ENCODE measurements at regions not wholly inside any gene's neighbourhood (a gene's known extent, or its start where the extent isn't known, plus 50 kb on each side); places are given as distances from the start of the nearest gene placed in this dataset.

GRCh38 chr13:78802912-78803311, 144.0 kb upstream of the OBI1 start:
- H3K9me3 ChIP-seq (ENCODE audit: insufficient read depth, low read depth, low read length), result no peaks in the 10 kb centered on the region
- H3K27ac ChIP-seq (ENCODE audit: low read length), result no peak overlapping the region
- no peaks in the 10 kb centered on the region for H3K36me3 ChIP-seq (ENCODE audit: insufficient read depth, low read depth, low read length)
- H3K4me1 ChIP-seq (ENCODE audit: insufficient read depth, low read length), result no peaks in the 10 kb centered on the region
- no peak overlapping the region for H3K9ac ChIP-seq (ENCODE audit: low read depth, low read length)
- H3K4me3 ChIP-seq (ENCODE audit: low read length), result no peak overlapping the region
- no peaks in the 10 kb centered on the region for H3K27me3 ChIP-seq (ENCODE audit: insufficient read depth, low read length)

DNA sequence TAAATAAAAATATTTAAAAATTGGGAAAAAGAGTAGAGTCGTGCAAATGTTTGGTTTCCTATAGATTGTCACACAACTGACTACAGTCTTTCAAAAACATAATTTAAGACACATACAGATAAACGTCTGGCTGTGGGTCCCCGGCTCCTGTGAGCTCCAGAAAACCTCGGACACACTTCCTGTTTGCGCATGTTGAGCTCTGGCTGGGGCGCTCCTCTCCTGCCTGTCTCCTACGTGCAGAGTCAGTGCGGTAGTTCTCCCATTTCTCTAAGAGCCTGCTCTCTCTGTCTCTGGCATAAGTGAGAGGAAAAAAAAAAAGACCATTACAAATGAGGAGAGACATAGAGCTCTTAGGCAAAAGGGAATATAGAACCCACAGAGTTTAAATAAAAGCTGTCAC, 128.2 kb upstream of the OBI1 start:
- H3K9ac ChIP-seq (ENCODE audit: low read depth, low read length), result no peak overlapping the region
- H3K27me3 ChIP-seq (ENCODE audit: insufficient read depth, low read length), result no peaks in the 10 kb centered on the region
- no peak overlapping the region for H3K4me3 ChIP-seq (ENCODE audit: low read length)
- no peak overlapping the region for H3K27ac ChIP-seq (ENCODE audit: low read length)
- H3K4me1 ChIP-seq (ENCODE audit: insufficient read depth, low read length), result no peaks in the 10 kb centered on the region
- H3K9me3 ChIP-seq (ENCODE audit: insufficient read depth, low read depth, low read length), result no peaks in the 10 kb centered on the region
- H3K36me3 ChIP-seq (ENCODE audit: insufficient read depth, low read depth, low read length), result no peaks in the 10 kb centered on the region

DNA sequence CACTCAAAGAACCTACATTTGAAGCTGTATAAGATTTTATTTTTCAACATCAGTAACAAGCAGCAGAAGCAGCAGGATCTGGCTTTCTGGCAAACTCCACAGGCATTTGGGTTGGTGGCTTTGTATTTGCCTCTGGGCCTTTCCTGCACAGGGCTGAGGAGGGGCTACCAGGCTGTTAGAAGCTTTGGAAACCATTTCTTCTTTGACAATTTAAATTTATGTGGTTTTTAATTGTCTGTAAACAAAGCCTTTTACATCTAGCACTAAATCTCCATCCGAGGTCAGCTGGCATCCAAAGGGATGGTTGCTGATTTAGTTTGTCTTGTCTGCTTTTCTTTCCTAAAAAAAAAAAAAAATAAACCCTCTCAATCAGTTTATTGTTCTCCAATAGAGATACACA, 127.5 kb upstream of the OBI1 start:
- Histone ChIP-seq H3K9ac (ENCODE audit: low read depth, low read length) (no peak overlapping the region), H3K4me1 (ENCODE audit: insufficient read depth, low read length) (no peaks in the 10 kb centered on the region), H3K27ac (ENCODE audit: low read length) (no peak overlapping the region), H3K27me3 (ENCODE audit: insufficient read depth, low read length) (no peaks in the 10 kb centered on the region), H3K36me3 (ENCODE audit: insufficient read depth, low read depth, low read length) (no peaks in the 10 kb centered on the region), H3K9me3 (ENCODE audit: insufficient read depth, low read depth, low read length) (no peaks in the 10 kb centered on the region), H3K4me3 (ENCODE audit: low read length) (no peak overlapping the region)

DNA sequence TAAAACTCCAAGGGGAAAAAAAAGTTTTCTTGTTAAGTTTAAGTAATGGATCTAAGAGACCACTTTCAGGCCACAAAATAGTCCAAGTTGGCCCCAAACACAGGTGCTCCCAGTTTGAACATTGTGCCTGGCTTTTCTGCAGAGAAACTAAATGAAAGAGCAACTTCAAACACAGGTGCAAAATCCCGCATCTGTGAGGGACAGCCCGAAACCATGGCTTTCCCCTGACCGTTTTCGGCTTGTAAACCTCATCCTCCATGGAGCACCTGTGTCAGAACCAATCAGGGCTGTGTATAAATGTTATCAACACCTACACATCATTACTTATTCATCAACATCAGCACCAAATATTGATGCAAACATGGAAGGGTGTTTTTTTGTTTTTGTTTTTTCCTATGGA, 126.8 kb upstream of the OBI1 start:
- H3K4me1 ChIP-seq (ENCODE audit: insufficient read depth, low read length), result no peaks in the 10 kb centered on the region
- no peaks in the 10 kb centered on the region for H3K36me3 ChIP-seq (ENCODE audit: insufficient read depth, low read depth, low read length)
- H3K27ac ChIP-seq (ENCODE audit: low read length), result no peak overlapping the region
- no peaks in the 10 kb centered on the region for H3K27me3 ChIP-seq (ENCODE audit: insufficient read depth, low read length)
- H3K9ac ChIP-seq (ENCODE audit: low read depth, low read length), result no peak overlapping the region
- H3K4me3 ChIP-seq (ENCODE audit: low read length), result no peak overlapping the region
- no peaks in the 10 kb centered on the region for H3K9me3 ChIP-seq (ENCODE audit: insufficient read depth, low read depth, low read length)

DNA sequence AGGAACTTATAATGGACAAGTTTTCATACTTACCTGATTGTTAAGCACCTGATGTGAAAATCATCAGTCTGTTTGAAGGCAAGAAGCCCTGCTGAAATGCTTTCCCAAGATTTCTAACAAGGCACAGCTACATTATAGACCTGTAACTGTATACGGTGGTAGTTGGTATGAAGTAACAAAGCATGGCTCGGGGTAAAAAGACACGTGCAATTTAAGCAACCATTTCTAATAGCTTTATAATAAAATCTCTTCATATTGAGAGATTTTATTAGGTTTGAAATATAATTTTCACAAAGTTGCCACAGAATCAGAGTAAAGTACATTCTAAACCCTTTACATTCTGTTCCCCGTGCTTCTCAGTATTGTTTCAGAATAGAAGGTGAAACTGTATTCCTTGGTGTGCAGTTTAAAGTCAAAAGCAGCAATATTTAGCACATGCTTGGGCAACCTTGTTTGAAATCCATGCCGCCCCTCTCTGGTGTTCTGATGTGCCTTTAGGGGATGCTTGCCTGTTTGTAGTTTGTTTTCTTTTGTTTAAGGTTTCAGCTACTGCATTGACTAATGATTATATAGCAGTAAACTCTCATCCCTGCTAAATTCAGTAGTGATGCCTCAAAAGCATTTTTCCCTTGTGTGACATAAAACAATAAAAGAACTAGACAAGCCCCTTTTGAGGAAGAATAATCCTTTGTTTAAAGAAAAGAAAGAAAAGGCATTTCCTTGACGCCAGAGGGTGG, 125.2 kb upstream of the OBI1 start:
- Histone ChIP-seq H3K4me1 (ENCODE audit: insufficient read depth, low read length) (no peaks in the 10 kb centered on the region), H3K4me3 (ENCODE audit: low read length) (no peak overlapping the region), H3K9me3 (ENCODE audit: insufficient read depth, low read depth, low read length) (no peaks in the 10 kb centered on the region), H3K36me3 (ENCODE audit: insufficient read depth, low read depth, low read length) (no peaks in the 10 kb centered on the region), H3K27ac (ENCODE audit: low read length) (no peak overlapping the region), H3K9ac (ENCODE audit: low read depth, low read length) (no peak overlapping the region), H3K27me3 (ENCODE audit: insufficient read depth, low read length) (no peaks in the 10 kb centered on the region)

DNA sequence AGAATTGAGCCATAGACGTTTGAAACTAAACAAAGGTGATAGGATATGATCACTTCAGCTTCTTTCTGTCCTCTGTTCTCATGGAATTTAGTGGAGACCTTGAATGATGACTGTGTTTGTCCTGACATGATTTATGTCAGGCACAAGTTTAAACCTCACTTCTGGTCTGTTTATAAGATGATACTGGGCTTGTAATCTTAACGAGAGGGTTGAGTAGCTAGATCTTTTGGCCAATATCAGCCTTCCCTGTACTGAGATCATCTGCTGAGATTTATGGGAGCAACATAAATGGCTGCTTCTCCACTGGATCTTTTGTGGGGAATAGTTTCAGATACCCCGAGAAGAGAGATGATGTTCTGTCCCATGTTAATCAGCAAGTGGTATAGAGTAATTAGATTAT, 121.8 kb upstream of the OBI1 start:
- Histone ChIP-seq H3K27me3 (ENCODE audit: insufficient read depth, low read length) (no peaks in the 10 kb centered on the region), H3K27ac (ENCODE audit: low read length) (no peak overlapping the region), H3K4me1 (ENCODE audit: insufficient read depth, low read length) (peaks cover 13% of the 10 kb centered on the region; the same call in 1 of the 2 replicates), H3K9me3 (ENCODE audit: insufficient read depth, low read depth, low read length) (no peaks in the 10 kb centered on the region), H3K36me3 (ENCODE audit: insufficient read depth, low read depth, low read length) (no peaks in the 10 kb centered on the region), H3K4me3 (ENCODE audit: low read length) (no peak overlapping the region), H3K9ac (ENCODE audit: low read depth, low read length) (no peak overlapping the region)

- Histone ChIP-seq H3K9me3 (ENCODE audit: insufficient read depth, low read depth, low read length) (no peaks in the 10 kb centered on the region), H3K27me3 (ENCODE audit: insufficient read depth, low read length) (no peaks in the 10 kb centered on the region), H3K27ac (ENCODE audit: low read length) (no peak overlapping the region), H3K4me1 (ENCODE audit: insufficient read depth, low read length) (peaks cover 13% of the 10 kb centered on the region; the same call in 1 of the 2 replicates), H3K36me3 (ENCODE audit: insufficient read depth, low read depth, low read length) (no peaks in the 10 kb centered on the region), H3K4me3 (ENCODE audit: low read length) (no peak overlapping the region), H3K9ac (ENCODE audit: low read depth, low read length) (no peak overlapping the region)
Observed at GRCh38 chr13:78779608-78780007, 120.7 kb upstream of the OBI1 start.

DNA sequence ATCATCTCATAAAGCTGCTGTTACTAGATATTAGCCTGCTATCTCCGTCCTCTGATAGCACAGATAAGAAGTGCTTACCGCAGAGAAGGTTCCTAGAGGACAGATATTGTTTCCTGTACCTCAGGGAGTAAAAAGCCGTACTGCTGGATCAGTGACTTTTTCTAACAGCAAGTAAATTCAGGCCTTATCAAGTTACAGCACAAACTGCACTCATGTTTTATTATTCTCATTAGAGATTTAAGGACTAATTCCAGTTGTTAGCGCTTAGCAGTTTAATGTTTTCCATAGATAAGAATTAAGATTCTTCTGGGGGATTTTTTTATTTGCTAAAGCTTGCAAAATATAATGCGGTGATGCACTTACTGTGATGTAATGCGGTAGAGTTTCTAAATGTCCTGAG, 119.0 kb upstream of the OBI1 start:
- Histone ChIP-seq H3K27ac (ENCODE audit: low read length) (no peak overlapping the region), H3K4me1 (ENCODE audit: insufficient read depth, low read length) (peaks cover 13% of the 10 kb centered on the region; the same call in 1 of the 2 replicates), H3K4me3 (ENCODE audit: low read length) (no peak overlapping the region), H3K36me3 (ENCODE audit: insufficient read depth, low read depth, low read length) (no peaks in the 10 kb centered on the region), H3K27me3 (ENCODE audit: insufficient read depth, low read length) (no peaks in the 10 kb centered on the region), H3K9me3 (ENCODE audit: insufficient read depth, low read depth, low read length) (no peaks in the 10 kb centered on the region), H3K9ac (ENCODE audit: low read depth, low read length) (no peak overlapping the region)

DNA sequence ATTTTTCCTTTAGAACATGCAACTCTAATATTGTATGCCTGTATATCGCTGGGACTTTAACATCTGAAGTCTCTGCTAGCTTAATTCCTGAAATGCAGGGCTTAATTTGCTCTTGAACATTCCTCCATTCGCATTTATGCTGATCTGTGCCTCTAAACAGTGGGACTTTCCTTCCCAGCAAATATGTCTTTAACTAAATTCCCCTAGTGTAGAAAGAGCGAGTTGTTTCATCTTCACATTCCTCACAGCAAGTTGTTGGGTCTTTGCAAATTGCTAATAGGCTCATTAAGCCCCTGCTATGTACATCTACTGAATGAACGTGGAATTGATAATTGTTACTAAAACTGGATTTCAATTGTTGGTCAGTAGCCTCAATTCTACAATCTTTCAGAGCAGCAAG, 118.4 kb upstream of the OBI1 start:
- Histone ChIP-seq H3K27me3 (ENCODE audit: insufficient read depth, low read length) (no peaks in the 10 kb centered on the region), H3K27ac (ENCODE audit: low read length) (no peak overlapping the region), H3K4me1 (ENCODE audit: insufficient read depth, low read length) (peaks cover 13% of the 10 kb centered on the region; the same call in 1 of the 2 replicates), H3K9ac (ENCODE audit: low read depth, low read length) (no peak overlapping the region), H3K4me3 (ENCODE audit: low read length) (no peak overlapping the region), H3K36me3 (ENCODE audit: insufficient read depth, low read depth, low read length) (no peaks in the 10 kb centered on the region), H3K9me3 (ENCODE audit: insufficient read depth, low read depth, low read length) (no peaks in the 10 kb centered on the region)

- no peak overlapping the region for H3K4me3 ChIP-seq (ENCODE audit: low read length)
- peaks cover 7% of the 10 kb centered on the region; the same call in 1 of the 2 replicates for H3K4me1 ChIP-seq (ENCODE audit: insufficient read depth, low read length)
- H3K9ac ChIP-seq (ENCODE audit: low read depth, low read length), result no peak overlapping the region
- H3K9me3 ChIP-seq (ENCODE audit: insufficient read depth, low read depth, low read length), result no peaks in the 10 kb centered on the region
- H3K27me3 ChIP-seq (ENCODE audit: insufficient read depth, low read length), result no peaks in the 10 kb centered on the region
- H3K36me3 ChIP-seq (ENCODE audit: insufficient read depth, low read depth, low read length), result no peaks in the 10 kb centered on the region
- no peak overlapping the region for H3K27ac ChIP-seq (ENCODE audit: low read length)
Observed at GRCh38 chr13:78772933-78773332, 114.0 kb upstream of the OBI1 start.

GRCh38 chr13:78770601-78771000, 111.6 kb upstream of the OBI1 start:
- no peaks in the 10 kb centered on the region for H3K4me1 ChIP-seq (ENCODE audit: insufficient read depth, low read length)
- H3K27ac ChIP-seq (ENCODE audit: low read length), result no peak overlapping the region
- no peaks in the 10 kb centered on the region for H3K27me3 ChIP-seq (ENCODE audit: insufficient read depth, low read length)
- H3K9me3 ChIP-seq (ENCODE audit: insufficient read depth, low read depth, low read length), result no peaks in the 10 kb centered on the region
- no peaks in the 10 kb centered on the region for H3K36me3 ChIP-seq (ENCODE audit: insufficient read depth, low read depth, low read length)
- no peak overlapping the region for H3K9ac ChIP-seq (ENCODE audit: low read depth, low read length)
- no peak overlapping the region for H3K4me3 ChIP-seq (ENCODE audit: low read length)

DNA sequence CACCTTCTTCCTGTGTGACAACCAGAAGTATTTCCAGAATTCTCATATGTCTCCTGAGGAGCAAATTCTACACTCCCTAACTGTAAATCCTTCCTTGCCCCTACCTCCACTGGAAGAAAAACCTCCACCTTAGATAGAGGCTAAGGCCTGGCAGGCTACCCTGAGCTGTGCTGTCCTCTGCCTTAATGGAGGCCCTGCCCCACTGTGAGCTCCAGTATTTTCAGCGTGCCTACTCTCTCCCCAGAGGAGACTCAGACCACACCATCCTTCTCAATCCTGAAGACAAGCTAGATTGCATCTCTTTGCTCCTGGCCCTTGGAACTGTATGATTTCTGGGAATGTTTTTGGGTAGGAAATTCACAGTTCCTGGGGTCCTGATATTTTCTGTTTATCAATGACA, 110.0 kb upstream of the OBI1 start:
- H3K27ac ChIP-seq (ENCODE audit: low read length), result no peak overlapping the region

More for the DNA sequence above, 110.0 kb upstream of the OBI1 start:
- H3K9ac ChIP-seq (ENCODE audit: low read depth, low read length), result no peak overlapping the region
- no peaks in the 10 kb centered on the region for H3K4me1 ChIP-seq (ENCODE audit: insufficient read depth, low read length)
- H3K36me3 ChIP-seq (ENCODE audit: insufficient read depth, low read depth, low read length), result no peaks in the 10 kb centered on the region
- H3K4me3 ChIP-seq (ENCODE audit: low read length), result no peak overlapping the region
- no peaks in the 10 kb centered on the region for H3K9me3 ChIP-seq (ENCODE audit: insufficient read depth, low read depth, low read length)
- H3K27me3 ChIP-seq (ENCODE audit: insufficient read depth, low read length), result no peaks in the 10 kb centered on the region

All from iPS-20b (cell line).